WTC11 (cell line): ENCODE measurements at regions not wholly inside any gene's neighbourhood (a gene's known extent, or its start where the extent isn't known, plus 50 kb on each side); places are given as distances from the start of the nearest gene placed in this dataset.

ENCODE experiments used
- ELF4 ChIP-seq: sonication (generic); formaldehyde crosslinking; IDR thresholded peaks from 2 replicates; pipeline ENCODE4 v1.8.1; 2022; ENCODE audit warnings: low read depth, mild to moderate bottlenecking, moderate library complexity, missing genetic modification reagents
- NFYB ChIP-seq: sonication (generic); formaldehyde crosslinking; conservative IDR thresholded peaks from 2 replicates; pipeline ENCODE4 v1.8.0; 2022; ENCODE audit warnings: low read depth, missing genetic modification reagents
- NR3C1 ChIP-seq: sonication (generic); formaldehyde crosslinking; conservative IDR thresholded peaks from 2 replicates; pipeline ENCODE4 v1.8.1; 2023; ENCODE audit warnings: low read depth, mild to moderate bottlenecking, missing genetic modification reagents
- SOX15 ChIP-seq: fragments of 250-450 bp; sonication (Bioruptor Pico); IDR thresholded peaks from 2 replicates; pipeline ENCODE4 v1.9.0; 2021; ENCODE audit warnings: mild to moderate bottlenecking
- TEAD4 ChIP-seq: sonication (generic); formaldehyde crosslinking; IDR thresholded peaks from 2 replicates; pipeline ENCODE4 v1.8.0; 2022; ENCODE audit warnings: mild to moderate bottlenecking, missing genetic modification reagents
- ZBTB43 ChIP-seq: sonication (generic); formaldehyde crosslinking; IDR thresholded peaks from 2 replicates; pipeline ENCODE4 v1.8.1; 2023; ENCODE audit warnings: mild to moderate bottlenecking, missing genetic modification reagents
- TF ChIP-seq, protein P1 (sequence below): fragments of 200-600 bp; IDR thresholded peaks from 2 replicates; pipeline ENCODE4 v1.8.0; 2022; ENCODE audit warnings: antibody characterized with exemption
- TF ChIP-seq, protein P2 (sequence below): sonication (generic); formaldehyde crosslinking; conservative IDR thresholded peaks from 2 replicates; pipeline ENCODE4 v1.8.1; 2022; ENCODE audit warnings: mild to moderate bottlenecking, missing genetic modification reagents
- TF ChIP-seq, protein P3 (sequence below): sonication (generic); formaldehyde crosslinking; IDR thresholded peaks from 2 replicates; pipeline ENCODE4 v1.8.0; 2023; ENCODE audit warnings: mild to moderate bottlenecking, missing genetic modification reagents

- TF ChIP-seq, protein P1, sequence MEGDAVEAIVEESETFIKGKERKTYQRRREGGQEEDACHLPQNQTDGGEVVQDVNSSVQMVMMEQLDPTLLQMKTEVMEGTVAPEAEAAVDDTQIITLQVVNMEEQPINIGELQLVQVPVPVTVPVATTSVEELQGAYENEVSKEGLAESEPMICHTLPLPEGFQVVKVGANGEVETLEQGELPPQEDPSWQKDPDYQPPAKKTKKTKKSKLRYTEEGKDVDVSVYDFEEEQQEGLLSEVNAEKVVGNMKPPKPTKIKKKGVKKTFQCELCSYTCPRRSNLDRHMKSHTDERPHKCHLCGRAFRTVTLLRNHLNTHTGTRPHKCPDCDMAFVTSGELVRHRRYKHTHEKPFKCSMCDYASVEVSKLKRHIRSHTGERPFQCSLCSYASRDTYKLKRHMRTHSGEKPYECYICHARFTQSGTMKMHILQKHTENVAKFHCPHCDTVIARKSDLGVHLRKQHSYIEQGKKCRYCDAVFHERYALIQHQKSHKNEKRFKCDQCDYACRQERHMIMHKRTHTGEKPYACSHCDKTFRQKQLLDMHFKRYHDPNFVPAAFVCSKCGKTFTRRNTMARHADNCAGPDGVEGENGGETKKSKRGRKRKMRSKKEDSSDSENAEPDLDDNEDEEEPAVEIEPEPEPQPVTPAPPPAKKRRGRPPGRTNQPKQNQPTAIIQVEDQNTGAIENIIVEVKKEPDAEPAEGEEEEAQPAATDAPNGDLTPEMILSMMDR, result no peak
- TF ChIP-seq TEAD4 (CRISPR knock-in tag) (no peak), NR3C1 (CRISPR knock-in tag) (no peak), ELF4 (no peak), ZBTB43 (CRISPR knock-in tag) (no peak), SOX15 (CRISPR knock-in tag) (no peak), NFYB (no peak)
- TF ChIP-seq, protein P2, sequence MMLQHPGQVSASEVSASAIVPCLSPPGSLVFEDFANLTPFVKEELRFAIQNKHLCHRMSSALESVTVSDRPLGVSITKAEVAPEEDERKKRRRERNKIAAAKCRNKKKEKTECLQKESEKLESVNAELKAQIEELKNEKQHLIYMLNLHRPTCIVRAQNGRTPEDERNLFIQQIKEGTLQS (CRISPR knock-in tag), result no peak
- TF ChIP-seq, protein P3, sequence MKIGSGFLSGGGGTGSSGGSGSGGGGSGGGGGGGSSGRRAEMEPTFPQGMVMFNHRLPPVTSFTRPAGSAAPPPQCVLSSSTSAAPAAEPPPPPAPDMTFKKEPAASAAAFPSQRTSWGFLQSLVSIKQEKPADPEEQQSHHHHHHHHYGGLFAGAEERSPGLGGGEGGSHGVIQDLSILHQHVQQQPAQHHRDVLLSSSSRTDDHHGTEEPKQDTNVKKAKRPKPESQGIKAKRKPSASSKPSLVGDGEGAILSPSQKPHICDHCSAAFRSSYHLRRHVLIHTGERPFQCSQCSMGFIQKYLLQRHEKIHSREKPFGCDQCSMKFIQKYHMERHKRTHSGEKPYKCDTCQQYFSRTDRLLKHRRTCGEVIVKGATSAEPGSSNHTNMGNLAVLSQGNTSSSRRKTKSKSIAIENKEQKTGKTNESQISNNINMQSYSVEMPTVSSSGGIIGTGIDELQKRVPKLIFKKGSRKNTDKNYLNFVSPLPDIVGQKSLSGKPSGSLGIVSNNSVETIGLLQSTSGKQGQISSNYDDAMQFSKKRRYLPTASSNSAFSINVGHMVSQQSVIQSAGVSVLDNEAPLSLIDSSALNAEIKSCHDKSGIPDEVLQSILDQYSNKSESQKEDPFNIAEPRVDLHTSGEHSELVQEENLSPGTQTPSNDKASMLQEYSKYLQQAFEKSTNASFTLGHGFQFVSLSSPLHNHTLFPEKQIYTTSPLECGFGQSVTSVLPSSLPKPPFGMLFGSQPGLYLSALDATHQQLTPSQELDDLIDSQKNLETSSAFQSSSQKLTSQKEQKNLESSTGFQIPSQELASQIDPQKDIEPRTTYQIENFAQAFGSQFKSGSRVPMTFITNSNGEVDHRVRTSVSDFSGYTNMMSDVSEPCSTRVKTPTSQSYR (CRISPR knock-in tag), result no peak
Observed at GRCh38 chr21:32112195-32112594, 166.7 kb downstream of the MIS18A start.
